ENCODE measurements at regions not wholly inside any gene's neighbourhood (a gene's known extent, or its start where the extent isn't known, plus 50 kb on each side); places are given as distances from the start of the nearest gene placed in this dataset.

DNA sequence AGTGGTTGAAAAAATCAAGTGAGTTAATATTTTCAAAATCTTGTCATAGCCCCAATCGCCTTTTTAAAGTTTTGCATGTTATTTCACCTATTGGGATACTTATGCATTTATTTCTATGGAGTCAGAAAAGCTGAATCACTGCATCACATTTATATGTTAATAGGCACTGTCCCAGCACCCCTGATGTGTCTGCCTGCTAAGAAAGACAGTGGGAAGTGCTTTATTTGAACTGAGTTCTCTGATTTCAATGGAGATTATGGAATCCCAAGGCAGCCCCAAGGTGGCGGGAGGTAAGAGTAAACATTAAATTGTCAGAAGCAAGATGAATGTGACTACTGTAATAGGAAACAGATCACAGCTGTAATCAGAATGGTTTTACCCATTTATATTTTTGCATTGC is 2225.7 kb downstream of the NCAM2 start:
- 42% methylated on average over 2 of the region's 2 CpGs for WGBS (ENCODE audit: insufficient coverage, low coverage, low lambda C conversion rate, missing lambda C conversion rate)
- TF ChIP-seq POLR2A (IDR thresholded peaks at IDR 0.05) (no peak), CTCF (IDR thresholded peaks at IDR 0.05) (no peak)
- ATAC-seq, result no peak
- intact Hi-C loops (cut with DNase I), result no loop called here
- Histone ChIP-seq H3K27me3 (no peaks in the 10 kb centered on the region), H3K36me3 (no peaks in the 10 kb centered on the region), H3K4me1 (no peaks in the 10 kb centered on the region), H3K4me3 (no peak overlapping the region), H3K27ac (no peak overlapping the region), H3K9me3 (no peaks in the 10 kb centered on the region)
- no peak for DNase-seq

DNA sequence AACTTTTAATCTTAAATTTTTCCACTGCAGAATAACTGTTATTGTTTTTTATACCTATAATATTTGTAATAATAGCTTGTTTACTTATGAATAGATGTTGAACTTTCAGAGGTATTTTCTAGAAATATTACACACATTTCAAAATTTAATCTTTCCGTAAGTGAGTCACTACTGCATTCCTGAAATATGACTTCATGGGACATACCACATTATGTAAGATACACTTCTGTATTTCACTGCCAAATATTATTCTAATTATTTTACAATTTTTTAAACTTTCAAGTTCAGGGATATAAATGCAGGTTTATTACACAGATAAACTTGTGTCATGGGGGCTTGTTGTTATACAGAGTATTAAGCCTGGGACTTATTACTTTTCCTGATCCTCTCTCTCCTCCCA is 2220.5 kb downstream of the NCAM2 start:
- DNase-seq (no peak), ATAC-seq (no peak)
- H3K4me3 ChIP-seq, result no peak overlapping the region
- TF ChIP-seq CTCF (IDR thresholded peaks at IDR 0.05), result no peak
- no peak for TF ChIP-seq POLR2A (IDR thresholded peaks at IDR 0.05)
- intact Hi-C loops (cut with DNase I), result no loop called here
- H3K36me3 ChIP-seq, result no peaks in the 10 kb centered on the region
- H3K27me3 ChIP-seq, result no peaks in the 10 kb centered on the region
- H3K27ac ChIP-seq, result no peak overlapping the region
- H3K4me1 ChIP-seq, result no peaks in the 10 kb centered on the region
- H3K9me3 ChIP-seq, result peaks cover 0 to 4% (median 0%) of the 10 kb centered on the region in 4 donors
- WGBS (ENCODE audit: insufficient coverage, low coverage, low lambda C conversion rate, missing lambda C conversion rate), result 63% methylated on average over 1 of the region's 1 CpG

DNA sequence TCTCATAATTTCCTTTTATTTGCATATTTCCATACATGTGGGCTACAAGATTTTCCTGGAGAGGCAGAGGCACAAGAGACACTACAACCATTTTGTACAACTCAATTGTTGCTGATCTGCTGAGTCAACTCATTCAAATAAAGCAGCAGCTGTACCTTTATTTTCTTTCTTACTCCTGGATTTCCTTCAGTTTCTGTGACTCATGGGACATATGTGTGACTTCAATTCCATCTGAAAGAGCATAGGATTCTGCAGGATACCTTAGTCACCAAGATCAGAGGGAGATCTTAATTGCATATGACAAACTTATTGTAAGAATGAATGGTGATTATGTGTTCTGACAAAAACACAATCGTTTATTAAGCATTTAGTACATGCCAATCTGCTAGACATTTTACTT is 2219.4 kb downstream of the NCAM2 start:
- H3K4me1 ChIP-seq, result no peaks in the 10 kb centered on the region
- DNase-seq (no peak), ATAC-seq (no peak)
- no peaks in the 10 kb centered on the region for H3K36me3 ChIP-seq
- peaks cover 0 to 4% (median 0%) of the 10 kb centered on the region in 4 donors for H3K9me3 ChIP-seq
- 7% methylated on average over 1 of the region's 1 CpG for WGBS (ENCODE audit: insufficient coverage, low coverage, low lambda C conversion rate, missing lambda C conversion rate)
- intact Hi-C loops (cut with DNase I), result no loop called here
- no peak overlapping the region for H3K4me3 ChIP-seq
- H3K27ac ChIP-seq, result no peak overlapping the region
- no peak for TF ChIP-seq CTCF (IDR thresholded peaks at IDR 0.05)
- no peak for TF ChIP-seq POLR2A (IDR thresholded peaks at IDR 0.05)
- H3K27me3 ChIP-seq, result no peaks in the 10 kb centered on the region

DNA sequence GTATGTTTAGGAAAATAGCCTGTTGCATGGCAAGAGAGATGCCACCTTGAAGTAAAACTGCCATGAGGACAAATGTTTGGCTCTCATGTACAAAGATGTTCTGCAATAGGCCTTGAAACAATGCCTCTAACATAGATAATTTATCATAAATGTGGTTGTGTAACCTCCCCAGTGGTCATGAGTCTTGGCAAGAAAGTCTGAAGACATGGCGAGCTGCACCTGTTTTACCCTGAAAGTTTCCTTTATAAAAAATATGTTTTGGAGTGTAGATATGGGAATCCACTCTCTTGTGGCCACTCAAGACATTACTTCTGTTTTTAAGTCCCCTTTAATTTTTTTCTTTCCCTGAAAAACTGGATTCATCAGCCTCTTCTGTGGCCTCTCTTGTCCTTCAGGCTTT is 2217.1 kb downstream of the NCAM2 start:
- TF ChIP-seq CTCF (IDR thresholded peaks at IDR 0.05), result no peak
- TF ChIP-seq POLR2A (IDR thresholded peaks at IDR 0.05), result no peak
- Histone ChIP-seq H3K27ac (no peak overlapping the region), H3K9me3 (peaks cover 0 to 4% (median 0%) of the 10 kb centered on the region in 4 donors), H3K27me3 (no peaks in the 10 kb centered on the region), H3K4me3 (no peak overlapping the region), H3K36me3 (no peaks in the 10 kb centered on the region), H3K4me1 (no peaks in the 10 kb centered on the region)
- no CpG with 5 or more reads among the region's 1 CpG for WGBS (ENCODE audit: insufficient coverage, low coverage, low lambda C conversion rate, missing lambda C conversion rate)
- no peak for DNase-seq
- intact Hi-C loops (cut with DNase I), result no loop called here
- no peak for ATAC-seq

Small RNA genes in the stretch of these regions (small RNA-seq; reads per million reads assigned to genes)
- gene AP001340.1 (0 reads per million in 2 experiments), gene RF00019 (0 reads per million in 2 experiments), gene RN7SKP236 (0 reads per million in 2 experiments), gene RNA5SP489 (0 reads per million in 2 experiments), gene RNU2-55P (0 to 0.26 reads per million in 2 experiments)
